ENCODE measurements at regions not wholly inside any gene's neighbourhood (a gene's known extent, or its start where the extent isn't known, plus 50 kb on each side); places are given as distances from the start of the nearest gene placed in this dataset.

GRCh38 chr1:224047538-224047937 is 66.4 kb upstream of the FBXO28 start:
- no peaks in the 10 kb centered on the region for H3K36me3 ChIP-seq (ENCODE audit: control insufficient read depth, insufficient read depth, low read length)
- no peaks in the 10 kb centered on the region for H3K79me2 ChIP-seq (ENCODE audit: control insufficient read depth, insufficient read depth, low read length)
- DNase-seq (ENCODE audit: low read depth in 2 of 2): peak; percentile 24 to 65
- no peaks in the 10 kb centered on the region for H4K20me1 ChIP-seq (ENCODE audit: control insufficient read depth, extremely low read depth, insufficient read depth, low read length)
- TF ChIP-seq EZH2 (IDR thresholded peaks at IDR 0.05; ENCODE audit: low read length, missing control alignments): no peak
- TF ChIP-seq, protein P1, sequence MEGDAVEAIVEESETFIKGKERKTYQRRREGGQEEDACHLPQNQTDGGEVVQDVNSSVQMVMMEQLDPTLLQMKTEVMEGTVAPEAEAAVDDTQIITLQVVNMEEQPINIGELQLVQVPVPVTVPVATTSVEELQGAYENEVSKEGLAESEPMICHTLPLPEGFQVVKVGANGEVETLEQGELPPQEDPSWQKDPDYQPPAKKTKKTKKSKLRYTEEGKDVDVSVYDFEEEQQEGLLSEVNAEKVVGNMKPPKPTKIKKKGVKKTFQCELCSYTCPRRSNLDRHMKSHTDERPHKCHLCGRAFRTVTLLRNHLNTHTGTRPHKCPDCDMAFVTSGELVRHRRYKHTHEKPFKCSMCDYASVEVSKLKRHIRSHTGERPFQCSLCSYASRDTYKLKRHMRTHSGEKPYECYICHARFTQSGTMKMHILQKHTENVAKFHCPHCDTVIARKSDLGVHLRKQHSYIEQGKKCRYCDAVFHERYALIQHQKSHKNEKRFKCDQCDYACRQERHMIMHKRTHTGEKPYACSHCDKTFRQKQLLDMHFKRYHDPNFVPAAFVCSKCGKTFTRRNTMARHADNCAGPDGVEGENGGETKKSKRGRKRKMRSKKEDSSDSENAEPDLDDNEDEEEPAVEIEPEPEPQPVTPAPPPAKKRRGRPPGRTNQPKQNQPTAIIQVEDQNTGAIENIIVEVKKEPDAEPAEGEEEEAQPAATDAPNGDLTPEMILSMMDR (conservative IDR thresholded peaks at IDR 0.05 in 1 of 2, IDR thresholded peaks at IDR 0.05 in 1 of 2; ENCODE audit: low read depth in 1 of 2, low read length in 2 of 2): no peak
- no peak overlapping the region for H3K4me2 ChIP-seq (ENCODE audit: extremely low read depth, insufficient read depth, low read length)
- H3K9me3 ChIP-seq (ENCODE audit: control insufficient read depth, insufficient read depth, low read depth, low read length): no peaks in the 10 kb centered on the region
- peaks cover 6% of the 10 kb centered on the region for H3K4me1 ChIP-seq (ENCODE audit: control insufficient read depth, extremely low read depth, insufficient read depth, low read length)
- H2AFZ ChIP-seq (ENCODE audit: low read length): no peak overlapping the region
- H3K4me3 ChIP-seq (replicated peaks in 1 of 4; ENCODE audit: control extremely low read depth in 1 of 4, insufficient read depth in 1 of 4, low read depth in 3 of 4, low read length in 4 of 4): no peak overlapping the region
- no peak overlapping the region for H3K9ac ChIP-seq (ENCODE audit: insufficient read depth, low read length)
- H3K27me3 ChIP-seq (ENCODE audit: control insufficient read depth, insufficient read depth, low read length): no peaks in the 10 kb centered on the region
- H3K27ac ChIP-seq (ENCODE audit: insufficient read depth, low read length): no peak overlapping the region

- Histone ChIP-seq H3K79me2 (ENCODE audit: control insufficient read depth, insufficient read depth, low read length) (no peaks in the 10 kb centered on the region), H3K9me3 (ENCODE audit: control insufficient read depth, insufficient read depth, low read depth, low read length) (no peaks in the 10 kb centered on the region), H3K27me3 (ENCODE audit: control insufficient read depth, insufficient read depth, low read length) (no peaks in the 10 kb centered on the region), H4K20me1 (ENCODE audit: control insufficient read depth, extremely low read depth, insufficient read depth, low read length) (no peaks in the 10 kb centered on the region), H3K27ac (ENCODE audit: insufficient read depth, low read length) (no peak overlapping the region), H3K4me2 (ENCODE audit: extremely low read depth, insufficient read depth, low read length) (no peak overlapping the region), H3K36me3 (ENCODE audit: control insufficient read depth, insufficient read depth, low read length) (no peaks in the 10 kb centered on the region), H3K4me1 (ENCODE audit: control insufficient read depth, extremely low read depth, insufficient read depth, low read length) (peaks cover 3% of the 10 kb centered on the region), H3K9ac (ENCODE audit: insufficient read depth, low read length) (no peak overlapping the region), H2AFZ (ENCODE audit: low read length) (no peak overlapping the region), H3K4me3 (replicated peaks in 1 of 4; ENCODE audit: control extremely low read depth in 1 of 4, insufficient read depth in 1 of 4, low read depth in 3 of 4, low read length in 4 of 4) (no peak overlapping the region)
- DNase-seq (ENCODE audit: low read depth in 2 of 2): no peak
- TF ChIP-seq, protein P1 (conservative IDR thresholded peaks at IDR 0.05 in 1 of 2, IDR thresholded peaks at IDR 0.05 in 1 of 2; ENCODE audit: low read depth in 1 of 2, low read length in 2 of 2): no peak
- TF ChIP-seq EZH2 (IDR thresholded peaks at IDR 0.05; ENCODE audit: low read length, missing control alignments): no peak
Measured at GRCh38 chr1:224045556-224045955, 68.4 kb upstream of the FBXO28 start.

- Histone ChIP-seq H3K27me3 (ENCODE audit: control insufficient read depth, insufficient read depth, low read length) (no peaks in the 10 kb centered on the region), H3K9me3 (ENCODE audit: control insufficient read depth, insufficient read depth, low read depth, low read length) (no peaks in the 10 kb centered on the region), H4K20me1 (ENCODE audit: control insufficient read depth, extremely low read depth, insufficient read depth, low read length) (no peaks in the 10 kb centered on the region), H3K27ac (ENCODE audit: insufficient read depth, low read length) (no peak overlapping the region), H3K4me1 (ENCODE audit: control insufficient read depth, extremely low read depth, insufficient read depth, low read length) (peaks cover 3% of the 10 kb centered on the region), H3K36me3 (ENCODE audit: control insufficient read depth, insufficient read depth, low read length) (no peaks in the 10 kb centered on the region), H3K9ac (ENCODE audit: insufficient read depth, low read length) (no peak overlapping the region), H3K4me3 (replicated peaks in 1 of 4; ENCODE audit: control extremely low read depth in 1 of 4, insufficient read depth in 1 of 4, low read depth in 3 of 4, low read length in 4 of 4) (no peak overlapping the region), H2AFZ (ENCODE audit: low read length) (no peak overlapping the region), H3K4me2 (ENCODE audit: extremely low read depth, insufficient read depth, low read length) (no peak overlapping the region), H3K79me2 (ENCODE audit: control insufficient read depth, insufficient read depth, low read length) (no peaks in the 10 kb centered on the region)
- TF ChIP-seq EZH2 (IDR thresholded peaks at IDR 0.05; ENCODE audit: low read length, missing control alignments): no peak
- TF ChIP-seq, protein P1 (conservative IDR thresholded peaks at IDR 0.05 in 1 of 2, IDR thresholded peaks at IDR 0.05 in 1 of 2; ENCODE audit: low read depth in 1 of 2, low read length in 2 of 2): no peak
- no peak for DNase-seq (ENCODE audit: low read depth in 2 of 2)
Measured at GRCh38 chr1:224044420-224044819, 69.5 kb upstream of the FBXO28 start.

Measured in fibroblast of lung (primary cell).